Panc1 (cell line): ENCODE measurements at regions not wholly inside any gene's neighbourhood (a gene's known extent, or its start where the extent isn't known, plus 50 kb on each side); places are given as distances from the start of the nearest gene placed in this dataset.

Source experiments
- ATAC-seq: fragments of 200-7000 bp; cut with Tn5 transposase; 2 replicates; pipeline ENCODE4 v1.9.1; 2020; ENCODE audit warnings: mild to moderate bottlenecking, moderate library complexity
- BruUV-seq: library from RNA; stranded (reverse); fragments of 400-500 nt; replicated peaks from 2 replicates; lab custom pipeline; 2021; lab: Mats Ljungman, UMichigan
- CTCF ChIA-PET: fragments of 300-600 bp; sonication (Branson Sonifier 250); formaldehyde crosslinking; loops from one replicate; lab custom pipeline; 2022; ENCODE audit warnings: antibody characterized with exemption; lab: Charles Lee
- POLR2A ChIA-PET: fragments of 300-600 bp; sonication (Branson Sonifier 250); formaldehyde crosslinking; loops from one replicate; lab custom pipeline; 2022; ENCODE audit warnings: antibody characterized with exemption; lab: Charles Lee
- DNase-seq: peaks from one replicate; pipeline ENCODE4 v3.0.0-alpha.2; 2010; ENCODE audit warnings: low read depth, low spot score
- H3K27ac ChIP-seq: 2 replicates; pipeline ENCODE4 v1.5.1; 2011; ENCODE audit warnings: mild to moderate bottlenecking, low read length, inconsistent platforms
- H3K27me3 ChIP-seq: fragments of 200-500 bp; sonication (Bioruptor generic); 2 replicates; pipeline ENCODE4 v1.6.0; 2014; ENCODE audit warnings: low read length, inconsistent platforms; ENCODE audit not compliant: control insufficient read depth, insufficient read depth
- H3K36me3 ChIP-seq: fragments of 200-500 bp; sonication (Bioruptor generic); 2 replicates; pipeline ENCODE4 v1.5.1; 2014; ENCODE audit warnings: inconsistent platforms, mild to moderate bottlenecking, low read length, moderate library complexity; ENCODE audit not compliant: control insufficient read depth, insufficient read depth
- H3K4me1 ChIP-seq: 2 replicates; pipeline ENCODE4 v1.5.1; 2011; ENCODE audit warnings: inconsistent platforms, mild to moderate bottlenecking, low read length, moderate library complexity; ENCODE audit not compliant: control insufficient read depth, insufficient read depth
- H3K4me3 ChIP-seq, 2 experiments: 2 replicates each; pipeline ENCODE4 v1.5.1; 2011 to 2012; ENCODE audit warnings: low read depth in 2 of 2, low read length in 2 of 2, mild to moderate bottlenecking in 2 of 2, inconsistent platforms in 1 of 2, moderate library complexity in 1 of 2
- H3K9me3 ChIP-seq: fragments of 200-500 bp; sonication (Bioruptor generic); 2 replicates; pipeline ENCODE4 v1.5.1; 2014; ENCODE audit warnings: low read depth, mild to moderate bottlenecking, inconsistent platforms, low read length, moderate library complexity; ENCODE audit not compliant: control insufficient read depth, insufficient read depth
- CTCF ChIP-seq: fragments of 450-650 bp; IDR thresholded peaks from 2 replicates; pipeline ENCODE4 v1.5.1; 2017; ENCODE audit warnings: mild to moderate bottlenecking
- POLR2AphosphoS5 ChIP-seq: IDR thresholded peaks from 2 replicates; pipeline ENCODE4 v1.6.1; 2012; ENCODE audit warnings: mild to moderate bottlenecking, low read depth, low read length, moderate library complexity
- SIN3A ChIP-seq: IDR thresholded peaks from 2 replicates; pipeline ENCODE4 v1.6.1; 2012; ENCODE audit warnings: low read depth, mild to moderate bottlenecking, low read length, moderate library complexity, borderline replicate concordance; ENCODE audit not compliant: insufficient read depth
- TCF7L2 ChIP-seq: IDR thresholded peaks from 2 replicates; pipeline ENCODE4 v1.6.1; 2011; ENCODE audit warnings: mild to moderate bottlenecking, low read depth, low read length, inconsistent platforms
- in situ Hi-C: cut with HindIII; loops from 2 replicates; pipeline ENCODE4 v1.10.0; 2016; ENCODE audit warnings: low sequenced_read_pairs, low pct_unique_long_range_greater_than_20kb
- intact Hi-C: fragments of 100-400 bp; cut with micrococcal nuclease; formaldehyde crosslinking; loops from one replicate; pipeline ENCODE4 v1.10.0; 2022; ENCODE audit not compliant: unreplicated experiment
- TF ChIP-seq, protein P1 (sequence below), 2 experiments: IDR thresholded peaks; 2 replicates each; pipeline ENCODE4 v1.6.1; 2011 to 2012; ENCODE audit warnings: low read depth in 2 of 2, control low read depth in 1 of 2, low read length in 1 of 2, mild to moderate bottlenecking in 1 of 2, moderate library complexity in 1 of 2; ENCODE audit not compliant: insufficient read depth in 1 of 2

DNA sequence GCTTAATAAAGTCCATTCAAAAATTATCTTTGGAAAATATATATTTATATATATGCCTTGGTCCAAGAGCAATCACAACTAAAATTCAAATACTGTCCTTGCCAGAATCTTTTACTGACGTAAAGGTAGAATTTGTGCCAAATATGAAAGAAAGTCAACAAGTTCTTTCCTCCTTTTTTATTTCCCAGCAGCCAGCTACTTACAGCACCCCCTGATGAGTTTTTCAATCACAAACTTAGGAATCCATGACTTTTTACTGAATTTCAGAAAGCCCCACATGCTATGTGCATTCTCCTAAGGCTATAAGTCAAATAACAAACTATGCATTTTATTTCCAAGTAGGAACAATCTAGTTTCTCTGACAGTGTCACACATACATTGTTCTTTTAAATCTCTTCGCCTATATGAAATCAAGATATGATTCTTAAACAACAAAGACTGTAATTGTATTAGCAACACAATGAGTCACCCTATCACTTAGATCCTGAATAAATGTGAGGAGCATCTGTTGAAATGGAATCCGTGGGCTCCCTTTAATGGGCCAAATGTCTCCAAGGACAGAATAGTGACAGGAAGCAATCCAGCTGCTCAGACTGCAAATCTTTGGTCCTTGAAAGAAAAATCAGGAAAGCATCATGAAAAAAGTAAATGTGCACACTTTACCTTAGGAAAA lies 271.4 kb downstream of the DUSP6 start:
- ChIA-PET POLR2A (no interaction called here), CTCF (no interaction called here)
- Histone ChIP-seq H3K4me3 (no peak overlapping the region), H3K27me3 (no peaks in the 10 kb centered on the region), H3K27ac (no peak overlapping the region), H3K9me3 (no peaks in the 10 kb centered on the region), H3K4me1 (no peaks in the 10 kb centered on the region), H3K36me3 (no peaks in the 10 kb centered on the region)
- no peak for DNase-seq
- no TSS peak for BruUV-seq
- in situ Hi-C loops (no loop called here), intact Hi-C loops (no loop called here)
- ATAC-seq: no peak
- no peak for TF ChIP-seq TCF7L2
- no peak for TF ChIP-seq POLR2AphosphoS5
- TF ChIP-seq SIN3A: no peak
- TF ChIP-seq, protein P1, sequence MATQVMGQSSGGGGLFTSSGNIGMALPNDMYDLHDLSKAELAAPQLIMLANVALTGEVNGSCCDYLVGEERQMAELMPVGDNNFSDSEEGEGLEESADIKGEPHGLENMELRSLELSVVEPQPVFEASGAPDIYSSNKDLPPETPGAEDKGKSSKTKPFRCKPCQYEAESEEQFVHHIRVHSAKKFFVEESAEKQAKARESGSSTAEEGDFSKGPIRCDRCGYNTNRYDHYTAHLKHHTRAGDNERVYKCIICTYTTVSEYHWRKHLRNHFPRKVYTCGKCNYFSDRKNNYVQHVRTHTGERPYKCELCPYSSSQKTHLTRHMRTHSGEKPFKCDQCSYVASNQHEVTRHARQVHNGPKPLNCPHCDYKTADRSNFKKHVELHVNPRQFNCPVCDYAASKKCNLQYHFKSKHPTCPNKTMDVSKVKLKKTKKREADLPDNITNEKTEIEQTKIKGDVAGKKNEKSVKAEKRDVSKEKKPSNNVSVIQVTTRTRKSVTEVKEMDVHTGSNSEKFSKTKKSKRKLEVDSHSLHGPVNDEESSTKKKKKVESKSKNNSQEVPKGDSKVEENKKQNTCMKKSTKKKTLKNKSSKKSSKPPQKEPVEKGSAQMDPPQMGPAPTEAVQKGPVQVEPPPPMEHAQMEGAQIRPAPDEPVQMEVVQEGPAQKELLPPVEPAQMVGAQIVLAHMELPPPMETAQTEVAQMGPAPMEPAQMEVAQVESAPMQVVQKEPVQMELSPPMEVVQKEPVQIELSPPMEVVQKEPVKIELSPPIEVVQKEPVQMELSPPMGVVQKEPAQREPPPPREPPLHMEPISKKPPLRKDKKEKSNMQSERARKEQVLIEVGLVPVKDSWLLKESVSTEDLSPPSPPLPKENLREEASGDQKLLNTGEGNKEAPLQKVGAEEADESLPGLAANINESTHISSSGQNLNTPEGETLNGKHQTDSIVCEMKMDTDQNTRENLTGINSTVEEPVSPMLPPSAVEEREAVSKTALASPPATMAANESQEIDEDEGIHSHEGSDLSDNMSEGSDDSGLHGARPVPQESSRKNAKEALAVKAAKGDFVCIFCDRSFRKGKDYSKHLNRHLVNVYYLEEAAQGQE (IDR thresholded peaks at IDR 0.05; ENCODE audit: insufficient read depth in 1 of 2, low read depth in 2 of 2, low read length in 1 of 2): no peak
- TF ChIP-seq CTCF: no peak

DNA sequence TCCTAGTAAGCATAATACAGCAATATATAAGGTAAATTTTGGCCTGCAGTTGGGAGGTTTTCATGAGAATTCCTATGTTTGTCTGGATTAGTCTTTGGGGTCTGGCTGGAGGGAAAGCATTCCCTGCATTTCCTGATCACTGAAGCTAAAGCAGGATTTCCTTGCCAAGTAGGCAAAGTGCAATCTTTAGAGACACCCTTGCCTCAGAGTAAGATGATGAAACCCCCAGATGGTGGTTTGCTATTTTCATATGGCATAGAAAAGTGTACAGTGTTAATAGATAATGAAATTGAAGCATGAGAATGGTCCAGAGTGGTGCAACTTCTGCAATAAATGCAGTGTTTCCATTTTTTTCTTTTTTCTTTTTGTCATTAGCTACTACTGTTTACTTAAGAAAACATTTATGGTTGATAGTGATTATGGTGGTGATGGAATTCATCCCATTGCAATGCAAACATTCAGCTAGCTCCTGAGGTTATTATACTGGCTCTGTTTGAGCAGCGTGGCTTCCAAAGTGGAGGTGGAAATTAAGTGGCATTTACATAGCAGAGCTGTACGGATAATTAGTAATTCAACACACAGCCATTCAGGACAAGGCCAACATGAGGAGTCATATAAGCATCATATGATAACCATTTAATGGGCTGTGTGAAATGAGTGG lies 276.3 kb downstream of the DUSP6 start:
- DNase-seq (no peak), ATAC-seq (no peak)
- Histone ChIP-seq H3K4me1 (no peaks in the 10 kb centered on the region), H3K9me3 (no peaks in the 10 kb centered on the region), H3K27ac (no peak overlapping the region), H3K36me3 (no peaks in the 10 kb centered on the region), H3K4me3 (no peak overlapping the region), H3K27me3 (no peaks in the 10 kb centered on the region; the same call in 1 of the 2 replicates)
- BruUV-seq: no TSS peak
- intact Hi-C loops: no loop called here
- in situ Hi-C loops: no loop called here
- ChIA-PET CTCF (no interaction called here), POLR2A (no interaction called here)
- TF ChIP-seq SIN3A (no peak), CTCF (no peak), POLR2AphosphoS5 (no peak), TCF7L2 (no peak)
- TF ChIP-seq, protein P1 (IDR thresholded peaks at IDR 0.05; ENCODE audit: insufficient read depth in 1 of 2, low read depth in 2 of 2, low read length in 1 of 2): no peak
